Gastroesophageal sphincter (tissue), 3 donors: ENCODE measurements at regions not wholly inside any gene's neighbourhood (a gene's known extent, or its start where the extent isn't known, plus 50 kb on each side); places are given as distances from the start of the nearest gene placed in this dataset.
A peak's percentile ranks its signal among the peaks of the same experiment; 100 is the strongest.

Experiments used
- EP300 ChIP-seq: sonication (generic); formaldehyde crosslinking; IDR thresholded peaks from one replicate; pipeline ENCODE4 v1.6.1; 2017; ENCODE audit warnings: antibody characterized with exemption, mild to moderate bottlenecking
- POLR2A ChIP-seq, 2 donors: fragments of 450-650 bp; IDR thresholded peaks; one replicate each; pipeline ENCODE4 v1.6.1; 2017; ENCODE audit warnings: antibody characterized with exemption in 2 of 2, mild to moderate bottlenecking in 2 of 2, moderate library complexity in 1 of 2
- TF ChIP-seq, protein P1 (sequence below), 4 experiments: fragments of 200-600 bp in 2 of 4; fragments of 450-650 bp in 2 of 4; sonication (generic) in 1 of 4; IDR thresholded peaks; one replicate each; pipeline ENCODE4 v1.5.1; 2017 to 2019; ENCODE audit warnings: antibody characterized with exemption in 4 of 4, mild to moderate bottlenecking in 2 of 4, moderate library complexity in 2 of 4

DNA sequence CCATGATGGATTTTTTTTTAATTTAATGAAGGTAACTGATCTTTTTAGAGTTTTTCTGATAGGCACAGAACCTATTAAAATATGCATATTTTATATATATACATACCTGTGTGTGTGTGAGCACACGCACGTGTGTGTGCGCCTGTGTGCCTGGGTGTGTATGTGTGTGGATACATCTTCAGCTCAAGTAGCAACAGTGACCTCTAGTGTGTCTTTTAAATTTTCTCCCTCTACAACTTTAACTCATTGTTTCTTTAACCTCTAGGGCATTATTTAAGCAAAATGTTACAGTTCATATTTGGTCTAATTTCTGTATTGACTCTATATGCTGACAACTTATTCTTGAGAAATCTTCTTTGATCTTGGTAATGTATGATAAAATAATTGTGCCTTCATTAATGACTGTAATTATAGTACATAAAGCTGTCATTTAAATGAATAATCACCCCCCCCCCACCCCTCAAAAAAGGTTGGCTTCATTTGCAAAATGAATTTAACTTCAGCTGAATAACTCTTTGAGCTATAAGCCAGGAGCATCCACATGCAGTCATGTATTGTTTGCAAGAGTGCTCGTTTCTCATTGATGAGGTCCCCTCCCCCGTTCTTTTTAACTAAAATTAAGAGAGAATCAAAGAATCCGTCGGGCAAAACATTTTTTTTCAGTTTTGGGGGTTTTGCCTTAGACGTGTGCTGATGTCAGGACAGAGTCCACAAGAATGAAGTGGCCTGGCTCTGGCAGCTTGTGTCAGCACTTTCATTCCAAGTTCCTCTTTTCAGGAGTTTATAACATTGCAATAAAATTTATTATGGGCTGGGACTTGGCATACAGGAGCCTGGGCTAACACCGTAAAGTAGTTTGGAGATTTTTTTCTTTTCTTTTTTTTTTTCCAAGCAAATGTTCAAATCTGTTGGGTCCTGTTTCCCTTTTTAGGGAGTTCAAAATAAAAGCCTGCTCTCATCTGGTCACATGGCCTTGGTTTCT is 80.0 kb downstream of the ETAA1 start:
- TF ChIP-seq, protein P1, sequence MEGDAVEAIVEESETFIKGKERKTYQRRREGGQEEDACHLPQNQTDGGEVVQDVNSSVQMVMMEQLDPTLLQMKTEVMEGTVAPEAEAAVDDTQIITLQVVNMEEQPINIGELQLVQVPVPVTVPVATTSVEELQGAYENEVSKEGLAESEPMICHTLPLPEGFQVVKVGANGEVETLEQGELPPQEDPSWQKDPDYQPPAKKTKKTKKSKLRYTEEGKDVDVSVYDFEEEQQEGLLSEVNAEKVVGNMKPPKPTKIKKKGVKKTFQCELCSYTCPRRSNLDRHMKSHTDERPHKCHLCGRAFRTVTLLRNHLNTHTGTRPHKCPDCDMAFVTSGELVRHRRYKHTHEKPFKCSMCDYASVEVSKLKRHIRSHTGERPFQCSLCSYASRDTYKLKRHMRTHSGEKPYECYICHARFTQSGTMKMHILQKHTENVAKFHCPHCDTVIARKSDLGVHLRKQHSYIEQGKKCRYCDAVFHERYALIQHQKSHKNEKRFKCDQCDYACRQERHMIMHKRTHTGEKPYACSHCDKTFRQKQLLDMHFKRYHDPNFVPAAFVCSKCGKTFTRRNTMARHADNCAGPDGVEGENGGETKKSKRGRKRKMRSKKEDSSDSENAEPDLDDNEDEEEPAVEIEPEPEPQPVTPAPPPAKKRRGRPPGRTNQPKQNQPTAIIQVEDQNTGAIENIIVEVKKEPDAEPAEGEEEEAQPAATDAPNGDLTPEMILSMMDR (IDR thresholded peaks at IDR 0.05), result peak in 3 of 4 experiments; percentile 42 to 57 (median 55)
- no peak for TF ChIP-seq EP300
- TF ChIP-seq POLR2A (IDR thresholded peaks at IDR 0.05), result no peak
